ENCODE measurements at regions not wholly inside any gene's neighbourhood (a gene's known extent, or its start where the extent isn't known, plus 50 kb on each side); places are given as distances from the start of the nearest gene placed in this dataset.
"Not testable (repeated sequence)": the region's sequence is repeated elsewhere in the genome, so short reads cannot be mapped to it uniquely, and the experiment has no call there.

GRCh38 chr5:96101358-96102089, 139.9 kb upstream of the ELL2 start:
- CTCF ChIA-PET: no interaction called here
- no peak for DNase-seq (ENCODE audit: low read depth, low spot score)
- no peak for TF ChIP-seq CTCF (IDR thresholded peaks at IDR 0.05; ENCODE audit: insufficient read depth, low read length, missing control alignments)
- POLR2A ChIA-PET: no interaction called here
- no peak overlapping the region for H3K4me3 ChIP-seq (ENCODE audit: low read depth, low read length)

- CTCF ChIA-PET: interaction anchor here (1.0 to 1.6 kb wide), 3 partner anchors 12 to 240 kb away, joined by 3 read pairs; no protein-coding TSS in a partner anchor
- POLR2A ChIA-PET; DNase-seq (ENCODE audit: low read depth, low spot score); H3K4me3 ChIP-seq (ENCODE audit: low read depth, low read length): not testable (repeated sequence)
These were observed 135.8 kb upstream of the ELL2 start for GRCh38 chr5:96097488-96097887.

- ChIA-PET POLR2A (no interaction called here), CTCF (interaction anchor here (1.4 to 1.6 kb wide), 2 partner anchors 12 to 25 kb away, joined by 3 read pairs; no protein-coding TSS in a partner anchor)
These were observed 135.1 kb upstream of the ELL2 start for GRCh38 chr5:96096724-96097123.

GRCh38 chr5:96094904-96095303, 133.3 kb upstream of the ELL2 start:
- POLR2A ChIA-PET: no interaction called here
- CTCF ChIA-PET: no interaction called here
- TF ChIP-seq CTCF (IDR thresholded peaks at IDR 0.05; ENCODE audit: insufficient read depth, low read length, missing control alignments): no peak
- no peak overlapping the region for H3K4me3 ChIP-seq (ENCODE audit: low read depth, low read length)
- DNase-seq (ENCODE audit: low read depth, low spot score): no peak

More at GRCh38 chr5:96096724-96097123, 135.1 kb upstream of the ELL2 start:
- no peak overlapping the region for H3K4me3 ChIP-seq (ENCODE audit: low read depth, low read length)
- TF ChIP-seq CTCF (IDR thresholded peaks at IDR 0.05; ENCODE audit: insufficient read depth, low read length, missing control alignments): no peak
- no peak for DNase-seq (ENCODE audit: low read depth, low spot score)

GRCh38 chr5:96093890-96094381, 132.3 kb upstream of the ELL2 start:
- H3K4me3 ChIP-seq (ENCODE audit: low read depth, low read length): no peak overlapping the region
- ChIA-PET POLR2A (no interaction called here), CTCF (no interaction called here)
- no peak for TF ChIP-seq CTCF (IDR thresholded peaks at IDR 0.05; ENCODE audit: insufficient read depth, low read length, missing control alignments)
- no peak for DNase-seq (ENCODE audit: low read depth, low spot score)

- POLR2A ChIA-PET: no interaction called here
- no peak for TF ChIP-seq CTCF (IDR thresholded peaks at IDR 0.05; ENCODE audit: insufficient read depth, low read length, missing control alignments)
- H3K4me3 ChIP-seq (ENCODE audit: low read depth, low read length): no peak overlapping the region
- DNase-seq (ENCODE audit: low read depth, low spot score): no peak
- CTCF ChIA-PET: interaction anchor here (1.0 kb wide), 1 partner anchor 14 kb away, joined by 3 read pairs; no protein-coding TSS in a partner anchor
These were observed 131.7 kb upstream of the ELL2 start for GRCh38 chr5:96093340-96093739.

- no peak for TF ChIP-seq CTCF (IDR thresholded peaks at IDR 0.05; ENCODE audit: insufficient read depth, low read length, missing control alignments)
- no peak overlapping the region for H3K4me3 ChIP-seq (ENCODE audit: low read depth, low read length)
- no peak for DNase-seq (ENCODE audit: low read depth, low spot score)
- ChIA-PET CTCF (no interaction called here), POLR2A (no interaction called here)
These were observed 130.2 kb upstream of the ELL2 start for GRCh38 chr5:96091874-96092273.

All from AG04449 (cell line).